GM21528 (cell line): ENCODE measurements at regions not wholly inside any gene's neighbourhood (a gene's known extent, or its start where the extent isn't known, plus 50 kb on each side); places are given as distances from the start of the nearest gene placed in this dataset.

ENCODE experiments used
- ATAC-seq: cut with Tn5 transposase; IDR thresholded peaks from one replicate; pipeline ENCODE4 v1.9.1; 2021; ENCODE audit warnings: mild to moderate bottlenecking, moderate library complexity; ENCODE audit not compliant: unreplicated experiment, low FRiP score

GRCh38 chr12:125193376-125194152 lies 128.3 kb downstream of the AACS start:
- no peak for ATAC-seq

DNA sequence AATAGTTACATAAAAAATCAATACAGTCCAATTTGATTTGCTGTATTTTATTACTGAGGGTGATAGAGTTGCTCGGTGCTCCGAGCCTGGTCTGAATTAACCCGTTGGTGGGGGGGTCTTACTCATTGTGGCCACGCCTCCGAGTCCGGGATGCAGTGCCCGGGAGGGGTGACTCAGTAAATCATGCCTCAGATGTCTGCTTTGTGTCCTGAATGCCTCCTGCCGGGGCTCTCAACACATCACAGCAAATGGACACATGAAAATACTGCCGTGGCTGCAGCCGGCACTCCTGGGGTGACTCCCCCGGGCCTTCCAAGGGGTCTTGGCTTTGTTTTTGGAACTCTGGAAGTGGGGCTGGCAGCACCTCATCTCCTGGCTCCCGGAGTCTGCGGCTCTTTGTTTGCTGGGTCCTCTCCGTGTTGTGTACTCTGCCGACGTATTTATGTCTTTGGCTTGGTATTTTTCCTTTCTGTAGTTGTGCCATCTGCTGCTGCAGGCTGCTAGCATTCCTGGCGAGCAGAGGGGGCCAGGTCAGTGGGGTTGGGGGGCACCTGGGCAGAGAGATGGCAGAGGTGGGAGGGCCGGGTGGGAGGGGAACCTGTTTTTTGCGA lies 129.0 kb downstream of the AACS start:
- ATAC-seq = no peak

DNA sequence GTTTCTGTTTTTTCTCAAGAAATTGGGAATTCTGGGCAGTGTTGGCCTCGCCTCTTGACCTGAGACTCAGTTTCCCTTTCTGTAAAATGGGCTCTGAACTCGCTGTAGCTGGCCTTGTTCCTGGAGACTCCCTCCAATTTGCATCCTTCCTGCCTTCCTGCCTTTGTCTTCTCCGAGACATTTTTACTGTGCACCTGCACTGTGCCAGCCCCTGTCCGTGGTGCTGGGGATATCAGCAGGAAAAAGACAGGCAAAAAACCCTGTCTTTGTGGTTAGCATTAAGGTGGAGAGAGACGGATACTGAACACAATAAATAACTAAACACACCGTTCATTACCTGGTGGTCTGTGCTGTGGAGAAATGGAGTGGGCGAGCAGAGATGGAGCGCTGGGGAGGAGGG lies 129.8 kb downstream of the AACS start:
- ATAC-seq = no peak

GRCh38 chr12:125197326-125197725 lies 132.1 kb downstream of the AACS start:
- ATAC-seq = no peak

DNA sequence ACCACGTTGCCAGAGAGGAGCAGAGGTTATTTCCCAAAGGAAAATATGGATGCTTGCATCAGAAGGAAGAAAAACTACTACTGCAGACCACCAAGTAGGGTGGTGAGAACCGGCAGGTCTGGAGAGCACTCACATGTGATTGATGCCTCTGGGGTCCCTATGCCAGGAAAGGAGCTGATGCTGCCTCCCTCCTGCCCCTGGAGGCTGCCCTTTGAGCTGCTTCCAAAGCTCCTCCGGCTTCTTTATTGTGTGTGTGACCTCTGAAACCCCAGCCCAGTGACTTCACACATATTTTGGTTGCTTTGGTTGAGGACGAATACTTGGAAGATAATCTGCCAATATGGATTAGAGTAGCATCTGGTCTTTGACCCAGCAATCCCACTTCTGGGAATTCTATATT lies 133.4 kb downstream of the AACS start:
- ATAC-seq = no peak

DNA sequence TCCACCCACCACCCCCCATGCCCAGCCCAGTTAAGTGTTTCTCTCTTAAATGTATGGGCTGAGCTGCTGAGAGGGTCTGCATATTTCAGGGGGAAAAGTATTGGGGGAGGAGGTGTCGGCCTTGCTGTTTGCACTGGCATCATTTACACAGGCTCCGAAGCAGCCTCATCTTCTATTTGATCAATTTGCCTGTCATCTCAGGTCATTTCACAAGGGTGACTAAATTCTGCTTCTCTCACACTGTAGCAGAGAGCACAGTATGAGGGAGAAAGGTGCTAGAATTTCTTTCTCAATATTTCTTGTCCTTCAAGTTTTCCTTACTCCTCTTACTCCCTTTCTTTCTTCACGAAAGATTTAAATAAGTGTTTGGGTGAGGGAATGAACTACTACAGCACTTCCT lies 135.9 kb downstream of the AACS start:
- no peak for ATAC-seq

- ATAC-seq = no peak
Measured at GRCh38 chr12:125201940-125202339, 136.7 kb downstream of the AACS start.

GRCh38 chr12:125202421-125202820 lies 137.2 kb downstream of the AACS start:
- no peak for ATAC-seq

DNA sequence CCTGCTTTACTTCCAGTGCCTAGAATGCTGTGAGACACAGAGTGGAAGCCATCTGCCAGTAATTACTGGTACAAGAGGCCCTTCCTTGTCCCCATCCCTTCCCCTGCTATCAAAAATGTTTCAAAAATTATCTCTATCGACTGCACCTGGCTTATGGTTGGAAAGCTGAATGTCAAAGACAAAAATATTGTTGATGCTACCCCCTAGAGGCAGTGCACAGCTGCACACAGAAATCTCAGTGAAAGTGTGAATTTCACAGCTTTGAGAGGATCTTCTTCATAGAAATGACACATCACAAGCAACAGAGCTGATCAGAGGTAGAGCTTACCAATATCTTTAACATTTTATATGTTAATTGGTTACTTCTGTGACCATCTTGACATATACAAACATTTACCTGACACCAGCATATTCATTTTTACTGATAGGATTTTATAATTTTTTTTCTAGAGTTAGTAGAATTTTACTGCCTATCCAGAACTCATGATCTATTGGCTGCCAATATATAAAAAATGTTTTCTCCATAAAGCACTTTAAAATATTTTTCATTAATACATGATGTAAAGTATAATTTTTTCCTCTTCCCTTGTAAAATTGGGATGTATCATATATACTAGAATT lies 138.0 kb downstream of the AACS start:
- ATAC-seq = no peak

DNA sequence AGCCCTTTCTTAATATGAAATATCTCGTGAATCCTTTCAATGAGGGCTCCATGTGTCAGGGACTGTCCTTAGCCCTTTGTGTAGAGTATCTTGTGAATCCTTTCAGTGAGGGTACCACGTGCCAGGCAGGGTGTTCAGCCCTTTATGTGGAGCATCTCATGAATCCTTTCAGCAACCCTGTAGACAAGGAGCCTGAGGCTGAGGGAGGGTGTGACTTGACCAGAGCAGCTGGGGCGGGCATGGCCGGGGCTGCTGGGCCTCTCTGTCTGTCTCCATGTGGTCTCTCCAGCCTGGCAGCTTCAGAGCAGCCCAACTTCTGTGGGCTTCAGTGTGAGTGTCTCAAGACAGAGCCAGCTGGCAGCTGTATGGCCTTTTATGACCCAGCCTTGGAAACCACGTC lies 140.2 kb downstream of the AACS start:
- no peak for ATAC-seq

- no peak for ATAC-seq
Measured at GRCh38 chr12:125206711-125207110, 141.5 kb downstream of the AACS start.

- no peak for ATAC-seq
Measured at GRCh38 chr12:125208334-125208733, 143.1 kb downstream of the AACS start.

GRCh38 chr12:125208942-125209341 lies 143.7 kb downstream of the AACS start:
- ATAC-seq = no peak

DNA sequence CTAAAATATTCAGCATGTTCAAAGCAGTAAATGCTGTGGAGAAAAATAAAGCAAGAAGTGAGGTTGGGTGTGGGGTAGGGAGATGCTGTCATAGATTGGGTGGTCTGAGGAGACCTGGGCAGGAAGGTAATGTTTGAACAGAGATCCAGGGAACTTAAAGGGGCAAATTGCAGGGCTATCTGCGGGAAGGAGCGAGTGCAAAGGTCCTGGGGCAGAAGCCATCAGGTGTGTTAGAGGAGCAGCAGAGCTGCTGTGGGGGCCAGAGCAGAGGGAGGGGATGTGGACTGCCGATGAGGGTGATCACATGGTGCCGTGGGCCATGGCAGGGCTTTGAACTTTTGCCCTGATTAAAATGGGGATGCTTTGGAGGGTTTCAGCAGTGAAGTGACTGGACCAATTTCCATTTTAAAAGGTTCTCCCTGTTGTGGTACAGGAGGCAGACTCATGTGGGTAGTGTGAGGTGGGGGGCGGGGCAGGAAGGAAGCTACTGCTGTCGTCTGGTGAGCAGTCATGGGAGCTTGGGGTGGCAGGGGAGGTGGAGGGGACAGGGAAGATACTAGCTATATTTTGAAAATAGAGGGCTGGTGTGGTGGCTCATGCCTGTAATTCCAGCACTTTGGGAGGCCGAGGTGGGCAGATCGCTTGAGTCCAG lies 145.0 kb downstream of the AACS start:
- ATAC-seq = no peak

GRCh38 chr12:125211464-125211863 lies 146.2 kb downstream of the AACS start:
- no peak for ATAC-seq

DNA sequence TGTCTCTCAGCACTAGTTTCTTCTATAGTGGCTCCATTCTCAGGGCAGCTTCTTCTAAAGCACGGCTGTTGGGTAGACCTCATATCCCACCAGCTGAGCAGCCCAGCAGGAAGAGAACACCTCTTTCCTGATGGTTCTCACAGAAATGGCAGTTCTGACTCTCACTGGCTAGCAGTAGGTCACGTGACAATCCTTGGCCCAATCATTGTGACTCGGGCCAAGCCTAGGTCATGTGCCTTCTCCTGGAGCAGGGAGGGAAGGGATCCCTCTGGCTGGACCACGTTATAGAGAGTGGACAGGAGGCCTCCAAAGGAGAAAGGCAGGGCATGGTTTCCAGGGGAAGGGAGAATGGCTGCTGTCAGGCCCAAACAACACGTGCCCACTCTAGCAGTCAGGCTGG lies 149.1 kb downstream of the AACS start:
- no peak for ATAC-seq

GRCh38 chr12:125216756-125217155 lies 151.5 kb downstream of the AACS start:
- no peak for ATAC-seq

- ATAC-seq = no peak
Measured at GRCh38 chr12:125217308-125217707, 152.1 kb downstream of the AACS start.

DNA sequence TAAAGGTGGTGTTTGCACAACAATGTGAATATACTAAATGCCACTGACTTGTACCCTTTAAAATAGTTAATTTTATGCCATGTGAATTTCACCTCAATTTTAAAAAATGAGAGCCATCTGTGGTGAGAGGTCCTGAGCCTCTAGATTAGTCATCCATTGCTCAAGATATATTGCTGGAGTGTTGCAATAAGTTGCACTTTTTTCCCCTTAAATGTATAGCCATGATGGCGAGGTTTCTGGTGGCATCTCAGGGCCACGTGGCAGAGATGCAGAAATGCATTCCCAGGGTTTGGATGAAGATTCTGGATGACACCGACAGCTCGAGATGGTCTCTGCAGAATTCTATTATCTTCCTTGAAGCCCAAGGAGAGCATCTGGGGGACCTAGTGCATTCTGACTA lies 153.7 kb downstream of the AACS start:
- no peak for ATAC-seq

DNA sequence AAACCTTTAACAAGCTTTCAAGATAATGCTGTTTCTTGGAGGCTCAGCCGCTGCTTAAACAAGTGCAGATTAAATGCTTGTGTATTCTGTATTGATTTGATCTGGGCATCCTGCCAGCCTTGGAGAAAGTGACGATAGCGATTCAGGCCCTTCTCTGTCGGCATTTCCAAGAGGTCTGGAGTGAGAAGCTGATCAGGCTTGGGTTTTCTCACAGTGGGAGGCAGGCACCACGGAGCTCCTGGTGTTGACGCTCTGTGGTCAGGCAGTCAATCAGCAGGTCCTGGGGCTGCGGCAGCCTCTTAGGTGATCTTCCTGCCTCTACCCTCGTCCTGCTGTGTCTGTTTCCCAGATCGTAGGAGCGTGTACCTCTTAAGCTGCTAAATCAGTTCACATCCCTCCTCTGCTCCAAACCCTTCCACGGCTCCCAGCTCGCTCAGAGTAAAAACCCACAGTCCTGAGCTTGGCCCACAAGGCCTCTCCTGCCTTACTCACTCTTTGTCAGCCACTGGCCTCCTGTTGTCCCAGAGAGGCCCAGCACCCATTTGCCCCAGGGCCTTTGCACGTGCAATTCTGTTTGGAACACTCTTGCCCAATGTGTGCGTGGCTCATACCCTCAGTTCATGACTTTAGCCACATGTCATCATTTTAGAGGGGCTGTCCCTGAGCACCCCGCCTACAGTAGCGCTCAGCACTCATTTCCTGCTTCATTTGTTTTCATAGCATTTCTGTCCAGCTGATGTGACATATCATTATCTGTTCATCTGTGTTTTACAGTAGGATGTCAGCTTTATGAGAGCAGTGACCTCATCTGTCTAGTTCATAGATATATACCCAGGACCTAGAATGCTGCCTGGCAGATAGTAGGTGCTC lies 155.4 kb downstream of the AACS start:
- no peak for ATAC-seq
